Ishikawa (cell line): ENCODE measurements at regions not wholly inside any gene's neighbourhood (a gene's known extent, or its start where the extent isn't known, plus 50 kb on each side); places are given as distances from the start of the nearest gene placed in this dataset.

Experiments used
- CREB1 ChIP-seq: IDR thresholded peaks from 2 replicates; pipeline ENCODE4 v1.6.1; 2012; ENCODE audit warnings: low read depth
- EP300 ChIP-seq: IDR thresholded peaks from 2 replicates; pipeline ENCODE4 v1.6.1; 2012; ENCODE audit warnings: borderline replicate concordance
- FOXM1 ChIP-seq: IDR thresholded peaks from 2 replicates; pipeline ENCODE4 v1.6.1; 2012; ENCODE audit warnings: low read depth, borderline replicate concordance
- TEAD4 ChIP-seq: IDR thresholded peaks from 2 replicates; pipeline ENCODE4 v1.6.1; 2012
- TF ChIP-seq, protein P1 (sequence below): IDR thresholded peaks from 2 replicates; pipeline ENCODE4 v1.6.1; 2012; ENCODE audit warnings: low read depth, mild to moderate bottlenecking

DNA sequence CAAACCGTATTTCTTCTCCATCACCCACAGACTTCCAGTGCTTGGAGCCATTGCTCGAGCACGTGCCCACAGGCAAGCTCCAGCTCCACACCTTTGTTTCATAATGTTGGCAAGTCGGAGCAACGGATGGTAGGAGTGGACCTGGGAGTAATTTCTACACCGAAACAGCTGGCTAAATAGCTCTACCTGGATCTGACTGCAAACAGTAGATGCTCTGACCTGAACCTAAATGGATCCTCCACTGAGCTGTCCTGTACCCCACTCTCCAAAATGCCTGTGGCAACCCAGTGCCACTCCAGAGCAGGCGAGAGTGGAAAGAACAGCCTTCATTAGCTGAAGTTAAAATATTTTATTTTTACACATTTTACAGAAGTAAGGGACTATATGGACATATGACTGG is 108.7 kb downstream of the BMP4 start:
- TF ChIP-seq FOXM1 = no peak
- no peak for TF ChIP-seq CREB1
- no peak for TF ChIP-seq TEAD4
- no peak for TF ChIP-seq EP300
- TF ChIP-seq, protein P1, sequence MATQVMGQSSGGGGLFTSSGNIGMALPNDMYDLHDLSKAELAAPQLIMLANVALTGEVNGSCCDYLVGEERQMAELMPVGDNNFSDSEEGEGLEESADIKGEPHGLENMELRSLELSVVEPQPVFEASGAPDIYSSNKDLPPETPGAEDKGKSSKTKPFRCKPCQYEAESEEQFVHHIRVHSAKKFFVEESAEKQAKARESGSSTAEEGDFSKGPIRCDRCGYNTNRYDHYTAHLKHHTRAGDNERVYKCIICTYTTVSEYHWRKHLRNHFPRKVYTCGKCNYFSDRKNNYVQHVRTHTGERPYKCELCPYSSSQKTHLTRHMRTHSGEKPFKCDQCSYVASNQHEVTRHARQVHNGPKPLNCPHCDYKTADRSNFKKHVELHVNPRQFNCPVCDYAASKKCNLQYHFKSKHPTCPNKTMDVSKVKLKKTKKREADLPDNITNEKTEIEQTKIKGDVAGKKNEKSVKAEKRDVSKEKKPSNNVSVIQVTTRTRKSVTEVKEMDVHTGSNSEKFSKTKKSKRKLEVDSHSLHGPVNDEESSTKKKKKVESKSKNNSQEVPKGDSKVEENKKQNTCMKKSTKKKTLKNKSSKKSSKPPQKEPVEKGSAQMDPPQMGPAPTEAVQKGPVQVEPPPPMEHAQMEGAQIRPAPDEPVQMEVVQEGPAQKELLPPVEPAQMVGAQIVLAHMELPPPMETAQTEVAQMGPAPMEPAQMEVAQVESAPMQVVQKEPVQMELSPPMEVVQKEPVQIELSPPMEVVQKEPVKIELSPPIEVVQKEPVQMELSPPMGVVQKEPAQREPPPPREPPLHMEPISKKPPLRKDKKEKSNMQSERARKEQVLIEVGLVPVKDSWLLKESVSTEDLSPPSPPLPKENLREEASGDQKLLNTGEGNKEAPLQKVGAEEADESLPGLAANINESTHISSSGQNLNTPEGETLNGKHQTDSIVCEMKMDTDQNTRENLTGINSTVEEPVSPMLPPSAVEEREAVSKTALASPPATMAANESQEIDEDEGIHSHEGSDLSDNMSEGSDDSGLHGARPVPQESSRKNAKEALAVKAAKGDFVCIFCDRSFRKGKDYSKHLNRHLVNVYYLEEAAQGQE = no peak
